IMR-90 (cell line): ENCODE measurements at regions not wholly inside any gene's neighbourhood (a gene's known extent, or its start where the extent isn't known, plus 50 kb on each side); places are given as distances from the start of the nearest gene placed in this dataset.

Experiments used
- ATAC-seq: fragments of 200-7000 bp; cut with Tn5 transposase; 2 replicates; pipeline ENCODE4 v1.9.1; 2020; ENCODE audit warnings: low read depth, mild to moderate bottlenecking, moderate library complexity
- BruUV-seq: library from RNA; stranded (reverse); fragments of 400-500 nt; replicated peaks from 2 replicates; lab custom pipeline; 2021; lab: Mats Ljungman, UMichigan
- CTCF ChIA-PET: fragments of 300-600 bp; formaldehyde crosslinking; extraction: SDS; loops from one replicate; lab custom pipeline; 2021; ENCODE audit warnings: antibody characterized with exemption; lab: Yijun Ruan, JAX
- POLR2A ChIA-PET: fragments of 300-600 bp; sonication (Branson Sonifier 250); formaldehyde crosslinking; loops from one replicate; lab custom pipeline; 2022; ENCODE audit warnings: antibody characterized with exemption; ENCODE audit not compliant: unreplicated experiment; lab: Charles Lee
- DNase-seq: peaks from one replicate; pipeline ENCODE4 v3.0.0; 2013
- H2AFZ ChIP-seq: replicated peaks from 2 replicates; pipeline ENCODE3; 2013; ENCODE audit warnings: low read length, mild to moderate bottlenecking; ENCODE audit not compliant: poor library complexity
- H2AK5ac ChIP-seq: 2 replicates; pipeline ENCODE4 v1.6.1; 2013; ENCODE audit warnings: low read depth, low read length, inconsistent platforms
- H2AK9ac ChIP-seq: replicated peaks from 2 replicates; pipeline ENCODE3; 2013; ENCODE audit warnings: mild to moderate bottlenecking, low read depth, low read length, moderate library complexity; ENCODE audit not compliant: poor library complexity
- H2BK120ac ChIP-seq: 2 replicates; pipeline ENCODE4 v1.6.1; 2013; ENCODE audit warnings: low read depth, low read length, inconsistent platforms
- H2BK15ac ChIP-seq: 3 replicates; pipeline ENCODE4 v1.6.1; 2013; ENCODE audit warnings: low read depth, low read length, inconsistent platforms
- H2BK20ac ChIP-seq: 2 replicates; pipeline ENCODE4 v1.6.1; 2013; ENCODE audit warnings: low read depth, mild to moderate bottlenecking, inconsistent platforms, low read length, moderate library complexity
- H2BK5ac ChIP-seq: 2 replicates; pipeline ENCODE4 v1.6.1; 2013; ENCODE audit warnings: mild to moderate bottlenecking, low read depth, low read length, inconsistent platforms; ENCODE audit not compliant: poor library complexity, severe bottlenecking
- H3K14ac ChIP-seq: replicated peaks from 2 replicates; pipeline ENCODE4 v1.6.1; 2013; ENCODE audit warnings: low read depth, low read length, inconsistent platforms
- H3K18ac ChIP-seq: 2 replicates; pipeline ENCODE4 v1.6.1; 2013; ENCODE audit warnings: low read depth, low read length, control low read depth
- H3K23ac ChIP-seq: 2 replicates; pipeline ENCODE4 v1.6.1; 2013; ENCODE audit warnings: low read depth, low read length, inconsistent platforms
- H3K27ac ChIP-seq: 2 replicates; pipeline ENCODE4 v1.5.1; 2013; ENCODE audit warnings: mild to moderate bottlenecking, control low read depth, low read length; ENCODE audit not compliant: insufficient read depth
- H3K27me3 ChIP-seq: 2 replicates; pipeline ENCODE4 v1.6.1; 2013; ENCODE audit warnings: low read length; ENCODE audit not compliant: control insufficient read depth, insufficient read depth
- H3K36me3 ChIP-seq: 2 replicates; pipeline ENCODE4 v1.6.1; 2013; ENCODE audit warnings: low read length, mixed read lengths; ENCODE audit not compliant: control insufficient read depth, insufficient read depth
- H3K4ac ChIP-seq: 2 replicates; pipeline ENCODE4 v1.6.1; 2013; ENCODE audit warnings: low read depth, low read length, inconsistent platforms
- H3K4me1 ChIP-seq: 2 replicates; pipeline ENCODE4 v1.6.1; 2013; ENCODE audit warnings: low read length, mixed read lengths; ENCODE audit not compliant: control insufficient read depth, insufficient read depth
- H3K4me2 ChIP-seq: 2 replicates; pipeline ENCODE4 v1.6.1; 2013; ENCODE audit warnings: low read depth, mild to moderate bottlenecking, control low read depth, low read length, moderate library complexity
- H3K4me3 ChIP-seq: 2 replicates; pipeline ENCODE4 v1.5.1; 2013; ENCODE audit warnings: low read depth, mild to moderate bottlenecking, control low read depth, low read length, moderate library complexity; ENCODE audit not compliant: insufficient read depth
- H3K56ac ChIP-seq: 2 replicates; pipeline ENCODE4 v1.6.1; 2013; ENCODE audit warnings: low read length, inconsistent platforms; ENCODE audit not compliant: insufficient read depth; ENCODE audit errors: extremely low read depth
- H3K79me1 ChIP-seq, 2 experiments: 2 replicates each; pipeline ENCODE4 v1.6.1; 2013; ENCODE audit warnings: low read length in 2 of 2, inconsistent platforms in 1 of 2, low read depth in 1 of 2
- H3K9ac ChIP-seq: 2 replicates; pipeline ENCODE4 v1.6.1; 2013; ENCODE audit warnings: low read depth, low read length, control low read depth
- H3K9me1 ChIP-seq: 2 replicates; pipeline ENCODE4 v1.6.1; 2013; ENCODE audit warnings: low read length, inconsistent platforms; ENCODE audit not compliant: insufficient read depth
- H3K9me3 ChIP-seq: 2 replicates; pipeline ENCODE4 v1.6.1; 2013; ENCODE audit warnings: low read length; ENCODE audit not compliant: control insufficient read depth, insufficient read depth
- H4K20me1 ChIP-seq: 2 replicates; pipeline ENCODE4 v1.6.1; 2013; ENCODE audit warnings: low read length, inconsistent platforms; ENCODE audit not compliant: insufficient read depth
- H4K5ac ChIP-seq: 2 replicates; pipeline ENCODE4 v1.6.1; 2013; ENCODE audit warnings: mild to moderate bottlenecking, low read depth, low read length, control low read depth
- H4K8ac ChIP-seq, 2 experiments: 2 replicates each; pipeline ENCODE4 v1.6.1; 2013; ENCODE audit warnings: low read depth in 2 of 2, low read length in 2 of 2, control low read depth in 1 of 2, inconsistent platforms in 1 of 2
- H4K91ac ChIP-seq: 2 replicates; pipeline ENCODE4 v1.6.1; 2013; ENCODE audit warnings: low read depth, low read length, inconsistent platforms; ENCODE audit not compliant: insufficient read depth
- CEBPB ChIP-seq: IDR thresholded peaks from 2 replicates; pipeline ENCODE4 v1.6.1; 2012; ENCODE audit warnings: low read depth, low read length, improper control_type of control experiment
- CTCF ChIP-seq: conservative IDR thresholded peaks from 2 replicates; pipeline ENCODE4 v1.5.1; 2012; ENCODE audit warnings: mild to moderate bottlenecking, low read depth, low read length, improper control_type of control experiment
- MXI1 ChIP-seq: IDR thresholded peaks from 2 replicates; pipeline ENCODE4 v1.6.1; 2012; ENCODE audit warnings: low read depth, mild to moderate bottlenecking, low read length, moderate library complexity, borderline replicate concordance
- NFE2L2 ChIP-seq: fragments of 150-350 bp; IDR thresholded peaks from 2 replicates; pipeline ENCODE4 v1.6.1; 2016; ENCODE audit warnings: low read depth, mild to moderate bottlenecking, low read length
- RCOR1 ChIP-seq: IDR thresholded peaks from 2 replicates; pipeline ENCODE4 v1.6.1; 2012; ENCODE audit warnings: mild to moderate bottlenecking, low read length, improper control_type of control experiment; ENCODE audit not compliant: insufficient replicate concordance
- RFX5 ChIP-seq: IDR thresholded peaks from 2 replicates; pipeline ENCODE4 v1.8.0; 2012; ENCODE audit warnings: low read depth, mild to moderate bottlenecking, low read length, moderate library complexity
- SMC3 ChIP-seq: fragments of 150-350 bp; IDR thresholded peaks from 2 replicates; pipeline ENCODE4 v1.6.1; 2016; ENCODE audit warnings: low read depth, mild to moderate bottlenecking, antibody characterized with exemption, low read length, moderate library complexity
- USF2 ChIP-seq: fragments of 150-350 bp; IDR thresholded peaks from 2 replicates; pipeline ENCODE4 v1.6.1; 2017; ENCODE audit warnings: mild to moderate bottlenecking, antibody characterized with exemption, low read length, low read depth
- WGBS, 2 experiments: methylation state at CpG; one replicate each; pipeline versions ENCODE4 v1.1.5 to v1.1.7; 2013; ENCODE audit warnings: missing lambda C conversion rate in 2 of 2; ENCODE audit not compliant: insufficient read length in 1 of 2; ENCODE audit errors: extremely low coverage in 2 of 2; 5-methylcytosine and 5-hydroxymethylcytosine counted together
- dilution Hi-C: fragments of 300-500 bp; cut with HindIII; formaldehyde crosslinking; loops from one replicate; pipeline ENCODE4 v1.14.3; 2018; ENCODE audit warnings: low sequenced_read_pairs; ENCODE audit not compliant: unreplicated experiment
- in situ Hi-C: fragments of 300-500 bp; cut with MboI; formaldehyde crosslinking; loops from 3 replicates; pipeline ENCODE4 v1.14.3; 2019; ENCODE audit warnings: low sequenced_read_pairs, inconsistent platforms, mixed read lengths
- intact Hi-C: fragments of 100-400 bp; cut with micrococcal nuclease; formaldehyde crosslinking; loops from 2 replicates; pipeline ENCODE4 v1.10.0; 2022

GRCh38 chr4:151824656-151825055, 63.8 kb upstream of the GATB start:
- no peak overlapping the region for H2AK9ac ChIP-seq
- H3K4me2 ChIP-seq: no peak overlapping the region; the same call in 1 of the 2 replicates
- POLR2A ChIA-PET: no interaction called here
- no peak overlapping the region for H3K27ac ChIP-seq
- no peak overlapping the region for H4K8ac ChIP-seq
- no peak overlapping the region for H2BK120ac ChIP-seq
- H3K79me1 ChIP-seq: no peaks in the 10 kb centered on the region
- no CpG with 5 or more reads among the region's 4 CpGs for WGBS, 2 experiments
- BruUV-seq: no TSS peak
- H3K9me3 ChIP-seq: no peaks in the 10 kb centered on the region
- no peak overlapping the region for H3K18ac ChIP-seq
- CTCF ChIA-PET: no interaction called here
- H3K4ac ChIP-seq: no peak overlapping the region
- no peak overlapping the region for H3K23ac ChIP-seq
- dilution Hi-C loops (no loop called here), in situ Hi-C loops (no loop called here), intact Hi-C loops (no loop called here)
- peaks cover 4% of the 10 kb centered on the region for H3K27me3 ChIP-seq
- H2BK15ac ChIP-seq: no peak overlapping the region
- H3K36me3 ChIP-seq: no peaks in the 10 kb centered on the region
- H3K56ac ChIP-seq: no peak overlapping the region
- H2BK5ac ChIP-seq: no peak overlapping the region
- no peak for DNase-seq
- TF ChIP-seq MXI1: no peak
- no peak for TF ChIP-seq NFE2L2
- TF ChIP-seq SMC3: no peak
- no peak for TF ChIP-seq CEBPB
- TF ChIP-seq CTCF: no peak
- TF ChIP-seq RFX5: no peak
- no peak for TF ChIP-seq USF2
- TF ChIP-seq RCOR1: no peak
- H2BK20ac ChIP-seq: no peak overlapping the region
- no peaks in the 10 kb centered on the region for H3K9me1 ChIP-seq
- H4K91ac ChIP-seq: no peak overlapping the region
- no peak overlapping the region for H2AK5ac ChIP-seq
- no peak overlapping the region for H3K9ac ChIP-seq
- H3K4me3 ChIP-seq: no peak overlapping the region
- no peak overlapping the region for H3K14ac ChIP-seq
- no peaks in the 10 kb centered on the region for H3K4me1 ChIP-seq
- no peak overlapping the region for H2AFZ ChIP-seq
- H4K5ac ChIP-seq: no peak overlapping the region
- no peaks in the 10 kb centered on the region for H4K20me1 ChIP-seq
- ATAC-seq: no peak
